SK-MEL-5 (cell line): ENCODE measurements at regions not wholly inside any gene's neighbourhood (a gene's known extent, or its start where the extent isn't known, plus 50 kb on each side); places are given as distances from the start of the nearest gene placed in this dataset.

ENCODE experiments used
- DNase-seq: peaks from one replicate; pipeline ENCODE4 v3.0.0-alpha.2; 2016; ENCODE audit warnings: low read depth, low spot score
- in situ Hi-C: cut with HindIII; loops from 2 replicates; pipeline ENCODE4 v1.10.0; 2016; ENCODE audit warnings: low sequenced_read_pairs, high pct_unique_total_duplicates, low pct_unique_long_range_greater_than_20kb

DNA sequence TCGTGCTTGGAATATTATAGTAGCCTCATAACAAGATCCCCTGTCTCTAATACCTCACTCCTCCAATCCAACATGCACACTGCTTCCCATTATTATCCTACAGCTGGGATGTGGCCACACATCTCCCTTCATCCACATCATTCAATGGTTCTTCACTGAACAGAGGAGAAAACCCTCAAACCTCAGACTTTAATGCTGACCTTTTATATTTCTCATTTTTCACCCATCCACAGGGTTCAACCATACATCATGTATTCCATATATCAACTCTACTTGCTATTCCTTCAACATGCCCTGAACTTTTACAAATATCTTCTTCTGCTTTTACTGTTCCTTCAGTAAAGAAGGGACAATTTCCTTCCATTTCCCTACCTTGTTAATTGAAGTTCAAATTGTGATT lies 396.8 kb downstream of the TLE4 start:
- in situ Hi-C loops: no loop called here
- DNase-seq: no peak

DNA sequence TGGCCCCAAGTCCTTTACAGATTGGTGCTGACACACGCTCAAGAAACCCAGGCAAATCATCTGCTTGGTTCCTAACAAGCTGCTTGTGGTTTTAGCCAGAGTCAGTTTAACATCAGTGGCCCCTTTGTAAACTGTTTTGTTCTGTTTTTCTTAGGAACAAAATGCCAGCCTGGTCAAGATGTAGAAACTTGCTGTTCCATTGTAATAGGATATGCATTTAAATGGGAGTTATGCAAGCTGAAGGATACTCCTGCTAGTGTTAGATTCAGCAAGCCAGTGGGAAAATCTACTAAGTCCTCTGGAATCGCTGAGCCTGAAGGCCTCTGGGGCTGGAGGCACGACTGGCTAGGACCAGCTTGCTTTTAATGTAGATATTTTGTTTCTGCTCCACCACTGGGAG lies 391.1 kb downstream of the TLE4 start:
- in situ Hi-C loops: no loop called here
- DNase-seq: no peak

DNA sequence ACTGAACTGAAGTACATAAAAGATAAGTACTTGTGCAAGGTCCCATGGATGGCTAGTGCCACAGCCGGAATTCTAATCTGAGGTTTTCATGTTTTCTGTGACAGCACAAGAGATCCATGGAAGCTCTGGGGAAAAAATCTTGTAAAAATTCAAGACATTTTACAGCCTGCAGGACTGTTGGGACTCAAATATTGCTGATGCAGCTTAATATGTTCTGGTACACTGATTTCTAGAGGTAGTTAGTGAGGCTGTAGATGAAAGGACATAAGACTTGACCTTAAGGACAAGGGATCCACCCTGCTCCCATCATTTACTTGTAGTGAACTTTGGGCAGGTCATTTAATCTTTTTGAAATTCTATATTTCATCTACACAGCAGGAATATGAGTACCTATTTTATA lies 390.4 kb downstream of the TLE4 start:
- DNase-seq: no peak
- in situ Hi-C loops: no loop called here

DNA sequence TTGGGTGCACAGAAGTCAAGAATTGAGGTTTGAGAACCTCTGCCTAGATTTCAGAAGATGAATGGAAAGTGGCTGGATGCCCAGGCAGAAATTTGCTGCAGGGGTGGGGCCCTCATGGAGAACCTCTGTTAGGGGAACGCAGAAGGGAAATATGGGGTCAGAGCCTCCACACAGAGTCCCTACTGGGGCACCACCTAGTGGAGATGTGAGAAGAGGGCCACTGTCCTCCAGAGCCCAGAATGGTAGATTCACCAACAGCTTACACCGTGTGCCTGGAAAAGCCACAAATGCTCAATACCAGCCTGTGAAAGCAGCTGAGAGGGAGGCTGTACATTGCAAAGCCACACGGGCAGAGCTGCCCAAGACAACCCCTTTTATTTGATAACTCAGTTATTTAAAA lies 383.5 kb downstream of the TLE4 start:
- DNase-seq: no peak
- in situ Hi-C loops: no loop called here

DNA sequence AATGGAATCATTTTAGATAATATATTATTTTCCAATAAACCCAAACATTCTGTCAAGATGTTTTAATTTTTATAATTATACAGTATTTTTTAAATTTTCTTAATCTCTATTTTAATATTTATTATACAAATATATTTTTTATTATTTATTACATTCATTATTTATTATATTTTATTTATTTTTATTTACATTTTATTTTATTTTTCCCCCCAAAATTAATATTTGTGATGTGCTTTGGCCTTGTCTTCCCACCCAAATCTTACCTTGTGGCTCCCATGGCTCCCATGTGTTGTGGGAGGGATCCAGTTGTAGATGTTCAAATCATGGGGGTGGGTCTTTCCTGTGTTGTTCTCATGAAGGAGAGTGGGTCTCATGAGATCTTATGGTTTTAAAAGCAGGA lies 382.1 kb downstream of the TLE4 start:
- in situ Hi-C loops: no loop called here
- no peak for DNase-seq

DNA sequence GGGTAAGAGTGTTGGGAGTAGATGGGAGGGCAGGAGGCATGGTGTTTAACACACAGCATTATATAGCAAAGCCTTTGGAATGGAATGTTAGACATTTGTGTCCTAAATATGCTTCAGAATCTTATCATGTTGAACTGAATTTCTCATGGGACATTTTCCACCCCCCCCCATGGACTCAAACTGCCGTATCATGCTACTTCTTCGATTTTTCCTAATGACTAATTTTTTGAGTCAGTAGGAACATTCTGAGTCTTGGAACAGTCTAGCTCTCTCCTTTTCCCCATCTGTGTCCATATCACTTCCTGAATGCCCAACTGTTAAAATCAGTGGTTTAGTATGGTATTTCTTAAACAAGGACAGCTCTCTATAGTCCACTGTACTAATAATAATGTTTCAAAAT lies 380.6 kb downstream of the TLE4 start:
- no peak for DNase-seq
- in situ Hi-C loops: no loop called here

DNA sequence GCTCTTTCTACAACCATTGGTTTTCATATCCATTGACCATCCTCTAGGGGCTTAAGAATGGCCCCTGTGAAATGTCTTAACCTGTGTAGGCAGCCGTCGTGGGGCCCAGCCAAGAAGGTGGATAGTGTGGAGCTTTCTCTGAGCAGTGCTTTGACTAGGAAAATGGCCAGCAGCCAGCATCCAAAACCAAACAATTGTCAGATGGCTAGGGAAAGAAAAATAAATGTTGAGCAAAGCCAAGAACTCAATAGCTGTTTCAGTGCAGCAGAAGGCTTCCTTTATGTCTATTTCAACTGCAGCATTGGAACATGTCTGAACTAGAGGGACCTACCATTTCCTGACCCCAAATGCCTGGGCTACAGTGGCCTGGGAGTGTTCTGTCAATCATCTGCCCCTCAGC lies 374.9 kb downstream of the TLE4 start:
- in situ Hi-C loops: no loop called here
- DNase-seq: no peak

DNA sequence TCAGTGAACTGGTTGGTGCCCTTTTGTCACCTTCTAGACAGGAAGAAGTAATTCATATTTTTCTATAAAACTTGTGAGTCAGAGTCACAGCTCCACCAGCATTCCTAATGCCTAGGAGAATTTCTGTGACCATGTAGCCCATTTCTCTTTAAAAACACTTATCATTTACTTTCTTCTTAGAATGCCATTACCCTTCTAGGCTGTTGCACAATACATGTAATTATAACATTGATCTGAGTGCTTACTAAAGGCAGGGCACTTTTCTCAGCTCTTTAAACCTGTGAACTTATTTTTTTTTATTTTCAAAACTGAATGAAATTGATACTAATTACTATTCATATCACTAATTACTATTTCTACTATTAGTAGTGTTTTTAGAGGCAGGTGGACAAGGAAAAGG lies 373.7 kb downstream of the TLE4 start:
- in situ Hi-C loops: no loop called here
- no peak for DNase-seq

DNA sequence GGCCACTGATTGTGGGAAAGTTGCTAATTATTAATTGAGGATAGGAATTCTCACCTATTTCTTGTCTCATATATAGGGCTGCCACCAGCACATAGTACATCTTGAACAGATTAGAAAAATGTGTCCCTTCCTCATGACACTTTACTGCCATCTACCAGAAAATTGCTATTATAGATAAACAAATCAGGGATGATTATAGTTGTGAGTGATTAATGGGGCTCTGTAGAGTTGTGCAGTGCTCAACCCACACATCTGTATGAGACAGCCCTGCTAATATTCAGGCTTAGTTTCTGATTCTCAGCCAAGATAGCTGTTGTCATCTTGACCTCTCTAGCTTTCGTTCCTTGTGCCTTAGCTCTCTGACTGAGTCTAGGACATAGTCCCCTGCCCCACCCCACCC lies 373.3 kb downstream of the TLE4 start:
- no peak for DNase-seq
- in situ Hi-C loops: no loop called here

DNA sequence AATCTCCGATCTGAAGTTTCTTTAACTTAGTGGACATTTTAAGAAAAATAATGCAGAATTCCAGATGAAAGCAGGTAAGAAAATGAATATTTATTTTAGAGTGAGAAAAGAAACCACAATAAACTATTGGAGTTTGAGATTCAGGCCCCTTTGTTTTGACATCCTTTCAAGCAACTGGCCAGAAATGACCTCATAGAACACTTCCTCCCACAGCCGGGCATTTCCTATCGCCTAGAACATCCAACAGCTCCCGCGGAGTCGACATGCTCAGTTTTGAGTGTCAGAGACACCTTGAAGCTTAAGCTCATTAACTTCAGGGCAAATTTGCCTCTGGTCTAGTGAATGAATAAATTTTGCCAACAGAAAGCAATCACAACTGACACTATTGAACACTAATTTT lies 369.2 kb downstream of the TLE4 start:
- in situ Hi-C loops: no loop called here

DNA sequence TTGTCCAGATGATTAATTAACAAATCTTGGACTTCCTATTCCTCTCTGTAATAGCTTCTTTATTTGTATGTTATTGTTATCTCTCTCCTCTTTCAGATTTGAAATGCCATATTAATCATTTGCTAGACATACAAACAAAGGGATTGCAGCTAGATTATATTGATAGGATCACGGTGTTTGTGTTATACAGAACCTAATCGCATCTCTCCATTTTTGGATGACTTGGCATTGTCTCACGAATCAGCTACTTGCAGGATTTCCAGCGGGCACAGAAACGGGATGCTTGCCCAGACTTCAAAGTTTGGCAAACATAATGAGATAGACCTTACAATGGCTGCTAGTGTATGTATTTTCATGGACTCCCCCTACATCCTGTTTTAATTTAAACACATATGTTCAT lies 368.1 kb downstream of the TLE4 start:
- DNase-seq: no peak

More for the DNA sequence above, 369.2 kb downstream of the TLE4 start:
- DNase-seq: no peak

DNA sequence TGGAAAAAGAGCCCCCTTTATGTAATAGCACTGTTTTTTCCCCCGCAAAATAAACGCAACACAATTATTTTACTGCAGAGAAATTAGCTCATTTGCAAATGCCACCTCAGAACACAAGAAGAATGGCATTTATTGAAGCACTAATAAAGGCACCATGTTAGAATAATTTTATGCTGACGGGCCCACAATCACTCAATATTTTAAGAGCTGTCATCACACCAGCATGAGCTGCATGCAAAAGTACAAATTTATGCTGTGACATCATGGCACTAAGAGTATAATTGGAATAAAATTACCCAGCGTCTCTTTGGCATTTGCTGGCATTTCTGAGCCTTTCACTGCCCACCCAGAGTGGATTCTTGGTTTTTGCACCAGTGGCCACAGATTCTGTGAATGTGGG lies 364.6 kb downstream of the TLE4 start:
- DNase-seq: no peak
- in situ Hi-C loops: no loop called here

More for the DNA sequence above, 368.1 kb downstream of the TLE4 start:
- in situ Hi-C loops: no loop called here

DNA sequence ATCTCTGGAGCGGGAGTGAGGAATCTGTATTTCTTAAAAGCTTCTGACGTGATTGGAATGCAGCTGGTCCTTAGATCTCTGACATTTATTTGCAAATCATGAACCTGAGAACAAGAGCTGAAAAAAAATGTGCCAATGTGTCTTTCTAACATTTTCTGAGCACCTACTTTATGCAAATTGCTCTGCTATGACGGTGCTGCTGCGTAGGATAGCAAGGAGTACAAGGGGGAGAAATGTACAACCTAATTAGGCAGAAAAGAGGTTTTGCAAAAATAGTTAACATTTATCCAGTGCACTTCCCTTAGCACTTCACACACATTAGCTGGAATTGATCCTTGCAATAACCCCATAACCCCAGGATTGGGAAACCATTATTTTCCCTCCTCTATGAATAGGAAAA lies 357.5 kb downstream of the TLE4 start:
- in situ Hi-C loops: no loop called here
- no peak for DNase-seq

DNA sequence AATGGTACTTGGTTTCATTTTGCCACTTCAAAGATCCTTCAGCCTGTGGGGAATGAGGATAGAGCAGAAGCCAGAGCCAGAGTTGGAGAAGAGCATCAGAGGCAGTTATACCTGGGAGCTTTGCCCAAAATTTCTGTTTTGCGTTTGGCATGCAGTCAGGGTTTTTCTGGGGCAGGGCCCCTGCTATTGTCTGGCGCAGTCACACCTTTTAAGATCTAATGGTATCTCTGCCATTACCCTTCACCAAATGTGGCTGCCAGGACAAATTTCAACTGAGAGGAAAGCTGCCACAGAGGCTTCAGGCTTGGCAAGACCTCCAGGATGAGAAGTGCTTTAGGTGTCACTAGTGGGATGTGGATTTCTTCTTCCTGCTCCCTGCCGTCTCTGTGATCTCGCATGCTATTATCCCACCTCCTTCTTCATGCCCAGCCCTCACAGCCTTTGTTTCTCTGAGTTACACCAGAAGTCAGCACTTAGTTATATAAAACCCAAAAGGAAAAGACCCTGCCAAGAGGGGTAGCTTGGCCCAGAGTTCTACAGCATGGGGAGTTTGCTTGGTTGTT lies 357.0 kb downstream of the TLE4 start:
- no peak for DNase-seq
- in situ Hi-C loops: no loop called here

DNA sequence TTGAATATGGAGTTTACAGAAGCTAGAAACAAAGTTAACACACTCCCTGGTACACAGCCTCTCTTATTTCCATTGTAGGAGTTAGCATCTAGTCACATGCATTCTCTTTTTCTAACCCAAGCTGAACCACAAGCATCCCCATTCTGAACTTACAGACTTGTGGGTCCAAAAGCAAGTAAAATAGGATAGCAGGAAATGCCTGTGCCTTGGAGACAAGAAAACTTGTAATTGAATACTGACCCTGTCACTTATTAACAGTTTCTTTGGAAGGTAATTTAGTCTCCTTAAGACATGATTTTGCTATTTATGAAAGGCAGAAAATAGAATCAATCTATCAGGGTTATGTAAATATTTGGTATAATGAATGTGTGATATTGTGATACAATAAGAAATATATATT lies 353.6 kb downstream of the TLE4 start:
- in situ Hi-C loops: no loop called here

DNA sequence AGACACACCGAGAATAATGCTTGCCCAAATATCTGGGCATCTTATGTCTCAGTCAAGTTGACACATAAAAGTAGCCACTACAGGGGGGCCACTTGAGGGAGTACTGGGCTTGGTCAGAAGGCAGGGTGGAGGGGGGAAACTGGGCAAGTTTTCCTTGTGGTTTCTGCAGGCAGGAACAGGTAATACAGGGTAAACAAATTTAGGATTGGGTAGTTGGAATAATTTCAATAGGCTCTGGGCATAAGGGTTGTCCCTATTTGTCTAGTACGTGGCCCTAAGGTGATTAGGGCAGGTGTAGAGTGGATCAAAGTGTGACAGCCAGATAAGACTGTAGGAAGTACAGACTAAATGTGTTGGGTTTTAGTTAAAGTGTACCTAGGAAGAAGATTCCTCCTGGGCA lies 353.1 kb downstream of the TLE4 start:
- in situ Hi-C loops: no loop called here
- DNase-seq: no peak

More for the DNA sequence above, 353.6 kb downstream of the TLE4 start:
- no peak for DNase-seq

DNA sequence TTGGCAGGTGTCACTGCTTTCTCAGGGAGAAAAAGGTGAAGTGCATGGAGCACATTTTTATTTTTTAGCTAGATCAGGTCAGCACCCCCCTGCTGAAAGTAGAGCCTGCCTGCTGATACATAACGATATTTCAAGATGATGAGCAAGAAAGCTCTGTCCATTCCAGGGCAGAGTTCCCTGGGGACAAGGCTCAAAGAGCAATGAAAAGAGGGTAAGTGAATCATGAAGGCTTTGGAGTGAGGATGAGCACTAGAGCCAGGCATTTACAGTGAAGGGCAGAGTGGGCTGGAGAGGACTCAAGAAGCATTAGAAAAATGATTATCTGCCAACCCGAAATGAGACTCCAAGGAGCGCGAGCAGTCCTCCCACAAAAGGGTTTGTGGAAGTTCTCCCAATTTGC lies 345.7 kb downstream of the TLE4 start:
- DNase-seq: no peak
- in situ Hi-C loops: no loop called here

DNA sequence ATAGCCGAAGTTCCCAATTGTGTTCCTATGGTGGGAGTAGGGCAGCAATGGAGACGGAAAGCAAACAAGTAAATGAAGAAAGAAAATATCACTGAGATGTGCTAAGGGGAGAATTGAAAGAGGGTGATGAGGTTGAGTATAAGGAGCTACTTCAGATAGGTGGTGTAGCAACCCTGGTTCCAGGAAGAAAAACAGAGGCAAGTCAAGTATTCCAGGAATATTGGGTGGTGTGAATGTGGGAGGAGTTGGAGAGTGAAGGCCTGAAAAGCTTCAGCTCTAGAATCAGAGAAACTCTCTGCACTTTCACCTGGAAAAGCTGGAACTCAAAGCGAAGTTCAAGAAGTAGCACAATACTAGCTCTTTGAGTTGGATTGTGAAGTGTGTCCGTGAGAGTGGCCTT lies 342.1 kb downstream of the TLE4 start:
- in situ Hi-C loops: no loop called here
- no peak for DNase-seq

DNA sequence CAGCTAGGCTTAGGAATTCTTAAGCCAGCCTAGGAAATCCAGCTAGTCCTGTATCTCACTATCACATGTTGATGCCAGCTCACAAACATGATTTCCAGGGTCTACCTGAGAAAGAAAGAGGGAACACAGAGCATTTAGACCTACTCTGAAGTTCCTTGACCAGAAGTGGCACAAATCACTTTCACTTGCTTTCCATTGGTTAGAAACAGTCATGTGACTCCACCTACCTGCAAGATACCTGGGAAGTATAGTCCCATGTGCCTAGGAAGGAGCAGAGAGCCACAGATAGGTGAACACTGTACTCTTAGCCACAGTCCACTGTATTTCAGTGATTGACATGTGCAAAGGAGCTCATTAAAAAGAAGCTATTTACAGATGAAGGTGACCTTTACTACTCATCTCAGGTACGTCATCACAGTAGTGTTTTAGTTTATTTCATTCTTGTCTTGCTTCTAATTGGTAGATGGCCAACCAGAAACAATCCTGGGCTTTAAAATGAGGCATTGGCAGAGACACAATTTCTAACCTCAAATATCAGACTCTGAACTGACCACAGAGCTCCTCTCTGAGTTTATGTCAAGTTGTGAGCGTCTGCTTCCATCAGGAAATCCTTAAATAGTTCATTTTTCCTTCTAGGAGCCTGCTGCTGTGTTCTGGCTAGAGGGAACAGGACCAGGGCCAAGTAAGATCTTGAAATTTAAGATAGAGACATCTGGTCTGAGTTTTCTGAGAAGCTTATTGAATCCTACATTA lies 340.7 kb downstream of the TLE4 start:
- in situ Hi-C loops: no loop called here
- no peak for DNase-seq

DNA sequence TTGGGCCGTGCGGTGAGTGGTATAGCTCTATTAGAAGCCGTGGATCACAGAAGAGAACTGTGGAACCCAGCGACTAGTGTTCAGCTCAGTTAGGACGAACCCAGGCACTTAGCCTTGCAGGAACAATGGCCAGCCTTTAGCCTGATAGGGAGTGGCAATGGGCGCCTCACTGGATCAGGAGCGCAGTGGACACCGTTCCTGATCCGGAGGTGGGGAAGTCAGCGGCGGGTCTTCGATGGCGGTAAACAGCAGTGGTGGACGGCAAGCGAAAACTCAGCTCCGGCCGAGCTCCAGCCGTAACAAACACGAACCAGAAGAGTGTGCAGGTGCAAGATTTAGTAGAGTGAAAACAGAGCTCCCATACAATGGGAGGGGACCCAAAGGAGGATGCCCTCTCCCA lies 340.0 kb downstream of the TLE4 start:
- no peak for DNase-seq
- in situ Hi-C loops: no loop called here
